AG04449 (cell line): ENCODE measurements at regions not wholly inside any gene's neighbourhood (a gene's known extent, or its start where the extent isn't known, plus 50 kb on each side); places are given as distances from the start of the nearest gene placed in this dataset.

Source experiments
- CTCF ChIA-PET: fragments of 350-600 bp; formaldehyde crosslinking; extraction: SDS; loops from one replicate; lab custom pipeline; 2021; ENCODE audit warnings: antibody characterized with exemption; lab: Yijun Ruan, JAX
- POLR2A ChIA-PET: fragments of 400-600, 350-600 bp; formaldehyde crosslinking; extraction: SDS; loops from one replicate; lab custom pipeline; 2020; ENCODE audit warnings: antibody characterized with exemption, inconsistent platforms; lab: Yijun Ruan, JAX
- DNase-seq: peaks from one replicate; pipeline ENCODE4 v3.0.0-alpha.2; 2010; ENCODE audit warnings: low read depth, low spot score
- H3K4me3 ChIP-seq: 2 replicates; pipeline ENCODE4 v1.5.1; 2011; ENCODE audit warnings: low read depth, mild to moderate bottlenecking, control low read depth, low read length
- TF ChIP-seq, protein P1 (sequence below): IDR thresholded peaks from one replicate; pipeline ENCODE4 v1.5.1; 2011; ENCODE audit warnings: mild to moderate bottlenecking, moderate library complexity, low read length, control low read depth, inconsistent platforms; ENCODE audit not compliant: insufficient read depth; ENCODE audit errors: missing control alignments

- CTCF ChIA-PET, result no interaction called here
- DNase-seq, result peak; percentile 23
- POLR2A ChIA-PET, result no interaction called here
- TF ChIP-seq, protein P1, sequence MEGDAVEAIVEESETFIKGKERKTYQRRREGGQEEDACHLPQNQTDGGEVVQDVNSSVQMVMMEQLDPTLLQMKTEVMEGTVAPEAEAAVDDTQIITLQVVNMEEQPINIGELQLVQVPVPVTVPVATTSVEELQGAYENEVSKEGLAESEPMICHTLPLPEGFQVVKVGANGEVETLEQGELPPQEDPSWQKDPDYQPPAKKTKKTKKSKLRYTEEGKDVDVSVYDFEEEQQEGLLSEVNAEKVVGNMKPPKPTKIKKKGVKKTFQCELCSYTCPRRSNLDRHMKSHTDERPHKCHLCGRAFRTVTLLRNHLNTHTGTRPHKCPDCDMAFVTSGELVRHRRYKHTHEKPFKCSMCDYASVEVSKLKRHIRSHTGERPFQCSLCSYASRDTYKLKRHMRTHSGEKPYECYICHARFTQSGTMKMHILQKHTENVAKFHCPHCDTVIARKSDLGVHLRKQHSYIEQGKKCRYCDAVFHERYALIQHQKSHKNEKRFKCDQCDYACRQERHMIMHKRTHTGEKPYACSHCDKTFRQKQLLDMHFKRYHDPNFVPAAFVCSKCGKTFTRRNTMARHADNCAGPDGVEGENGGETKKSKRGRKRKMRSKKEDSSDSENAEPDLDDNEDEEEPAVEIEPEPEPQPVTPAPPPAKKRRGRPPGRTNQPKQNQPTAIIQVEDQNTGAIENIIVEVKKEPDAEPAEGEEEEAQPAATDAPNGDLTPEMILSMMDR, result no peak
- H3K4me3 ChIP-seq, result no peak overlapping the region
These were observed 405.8 kb upstream of the TLE4 start for GRCh38 chr9:79166005-79166404.

GRCh38 chr9:79170643-79171042, 401.1 kb upstream of the TLE4 start:
- TF ChIP-seq, protein P1, result no peak
- DNase-seq, result no peak
- CTCF ChIA-PET, result no interaction called here
- POLR2A ChIA-PET, result no interaction called here
- H3K4me3 ChIP-seq, result no peak overlapping the region

DNA sequence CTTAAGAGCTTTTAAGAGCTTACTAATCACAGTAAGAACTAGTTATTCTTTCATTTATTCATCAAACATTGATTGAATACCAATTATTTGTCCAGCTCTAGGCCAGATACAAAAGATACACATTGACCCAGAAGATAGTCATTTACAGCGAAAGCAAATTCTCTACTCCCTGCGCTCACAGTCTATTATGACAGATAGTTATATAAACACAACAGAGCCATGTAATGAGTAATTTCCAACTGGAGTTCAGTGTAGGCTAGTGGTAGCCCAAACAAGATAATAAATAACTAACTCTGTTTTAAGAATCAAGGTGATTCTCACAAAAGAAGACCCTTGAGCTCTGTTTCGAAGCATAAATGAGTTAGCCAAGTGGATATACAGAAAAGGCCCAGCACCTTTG, 397.8 kb upstream of the TLE4 start:
- ChIA-PET CTCF (interaction anchor here (1.8 kb wide), 1 partner anchor 11 kb away, joined by 4 read pairs; no protein-coding TSS in a partner anchor), POLR2A (interaction anchor here (0.7 kb wide), 1 partner anchor 223 kb away, joined by 3 read pairs; no protein-coding TSS in a partner anchor)
- TF ChIP-seq, protein P1, result no peak
- no peak for DNase-seq
- no peak overlapping the region for H3K4me3 ChIP-seq

DNA sequence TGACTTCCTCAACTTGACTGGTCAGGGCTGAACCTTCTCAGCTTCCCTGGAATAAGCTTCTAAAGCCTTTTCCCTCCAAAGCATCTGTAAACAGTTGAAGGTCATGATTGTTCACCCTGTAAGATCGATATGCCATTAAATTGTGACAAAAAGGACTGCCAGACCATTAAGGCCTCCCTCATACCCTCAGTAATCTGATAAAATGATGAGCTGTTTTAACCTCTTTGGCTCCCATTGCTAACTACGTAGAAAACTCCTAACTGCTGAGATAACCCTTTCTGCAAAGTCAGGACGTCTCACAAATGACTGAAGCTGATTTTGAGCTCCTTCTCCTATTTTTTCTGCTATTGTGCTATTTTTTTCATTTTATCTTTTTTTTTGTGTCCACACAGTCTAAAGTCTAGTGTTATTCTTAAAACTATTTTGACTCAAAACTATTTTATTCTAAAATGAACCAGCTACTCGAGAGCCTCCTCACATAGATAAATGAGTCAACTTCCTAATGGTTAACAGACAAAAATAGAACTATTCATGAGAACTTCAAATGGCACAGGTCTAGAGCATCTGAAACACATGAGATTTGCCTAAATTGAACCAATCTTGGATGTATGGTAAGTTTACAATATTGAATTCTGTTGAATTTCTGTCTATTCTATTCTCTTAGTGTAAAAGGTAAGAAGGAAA, 395.6 kb upstream of the TLE4 start:
- POLR2A ChIA-PET, result interaction anchor here (0.7 kb wide), 1 partner anchor 155 kb away, joined by 3 read pairs; no protein-coding TSS in a partner anchor
- DNase-seq, result no peak
- CTCF ChIA-PET, result interaction anchor here (1.3 kb wide), 1 partner anchor 47 kb away, joined by 4 read pairs; no protein-coding TSS in a partner anchor
- TF ChIP-seq, protein P1, result no peak
- no peak overlapping the region for H3K4me3 ChIP-seq

GRCh38 chr9:79184831-79185230, 386.9 kb upstream of the TLE4 start:
- CTCF ChIA-PET, result interaction anchor here (0.9 to 1.1 kb wide), 2 partner anchors 11 to 16 kb away, joined by 3 to 4 read pairs; no protein-coding TSS in a partner anchor
- no peak for DNase-seq
- POLR2A ChIA-PET, result no interaction called here
- no peak overlapping the region for H3K4me3 ChIP-seq
- TF ChIP-seq, protein P1, result no peak

DNA sequence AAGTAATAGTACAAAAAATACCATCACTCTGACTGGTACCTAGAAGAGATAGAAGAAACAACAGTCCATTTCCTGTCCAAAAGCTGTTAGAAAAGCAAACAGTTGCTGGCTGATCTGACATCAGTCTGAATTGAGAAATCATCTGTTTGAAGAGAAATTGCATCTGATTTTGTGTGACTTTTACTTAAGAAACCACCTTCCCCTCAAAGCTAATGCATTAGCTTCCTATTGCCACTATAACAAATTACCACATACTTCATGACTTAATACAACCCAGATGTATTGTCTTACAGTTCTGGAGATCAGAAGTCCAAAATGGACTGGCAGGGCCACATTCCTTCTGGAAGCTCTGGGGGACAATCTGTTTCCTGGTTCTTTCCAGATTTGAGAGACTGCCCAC, 385.9 kb upstream of the TLE4 start:
- H3K4me3 ChIP-seq, result no peak overlapping the region
- TF ChIP-seq, protein P1, result no peak
- ChIA-PET CTCF (no interaction called here), POLR2A (no interaction called here)
- DNase-seq, result no peak
